ENCODE measurements at regions not wholly inside any gene's neighbourhood (a gene's known extent, or its start where the extent isn't known, plus 50 kb on each side); places are given as distances from the start of the nearest gene placed in this dataset.

- TF ChIP-seq POLR2AphosphoS5 (IDR thresholded peaks at IDR 0.05) (no peak), CTCF (IDR thresholded peaks at IDR 0.05) (no peak), POLR2A (IDR thresholded peaks at IDR 0.05) (no peak)
Measured at GRCh38 chr12:13358391-13358905, 161.9 kb downstream of the EMP1 start.
